Peyer's patch (tissue), 4 donors: ENCODE measurements at regions not wholly inside any gene's neighbourhood (a gene's known extent, or its start where the extent isn't known, plus 50 kb on each side); places are given as distances from the start of the nearest gene placed in this dataset.

Experiments
- CTCF ChIP-seq, 6 experiments: fragments of 450-650 bp in 4 of 6; fragments of 200-600 bp in 2 of 6; sonication (generic) in 1 of 6; IDR thresholded peaks; one replicate each; pipeline ENCODE4 v1.5.1; 2017 to 2019; ENCODE audit warnings: antibody characterized with exemption in 6 of 6, mild to moderate bottlenecking in 3 of 6, moderate library complexity in 1 of 6
- POLR2A ChIP-seq, 2 donors: fragments of 450-650 bp; IDR thresholded peaks; one replicate each; pipeline ENCODE4 v1.5.1; 2017; ENCODE audit warnings: antibody characterized with exemption in 2 of 2, mild to moderate bottlenecking in 2 of 2, moderate library complexity in 2 of 2

- TF ChIP-seq CTCF (IDR thresholded peaks at IDR 0.05) (no peak), POLR2A (IDR thresholded peaks at IDR 0.05) (no peak)
Measured at GRCh38 chr16:87086156-87086555, 231.0 kb downstream of the C16orf95 start.
